NCI-H69 (cell line): ENCODE measurements at regions not wholly inside any gene's neighbourhood (a gene's known extent, or its start where the extent isn't known, plus 50 kb on each side); places are given as distances from the start of the nearest gene placed in this dataset.

ENCODE experiments used
- DNase-seq: peaks from one replicate; lab custom pipeline; 2025; lab: John Stamatoyannopoulos, UW

GRCh38 chr10:25661632-25662031 is 272.4 kb upstream of the MYO3A start:
- DNase-seq = peak; percentile 18

DNA sequence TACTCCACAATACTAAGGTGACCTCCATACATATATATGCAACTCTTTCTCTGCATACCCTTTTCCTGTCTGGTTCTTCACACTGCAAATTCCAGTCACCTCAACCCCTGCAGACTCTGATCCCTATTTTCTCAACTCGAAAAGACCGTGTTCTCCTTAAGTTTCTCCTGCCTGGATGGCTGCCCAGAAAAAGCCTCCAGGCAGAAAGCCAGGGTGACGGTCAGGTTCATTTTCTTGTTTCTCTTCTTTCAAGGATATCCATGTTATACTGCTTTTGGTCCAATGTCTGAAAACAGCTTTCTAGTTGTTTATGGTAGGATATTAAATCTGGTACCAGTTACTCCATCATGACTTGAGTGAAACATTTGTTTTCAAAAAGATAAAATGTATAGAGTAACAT is 267.8 kb upstream of the MYO3A start:
- no peak for DNase-seq

- no peak for DNase-seq
Observed at GRCh38 chr10:25675204-25675603, 258.8 kb upstream of the MYO3A start.

DNA sequence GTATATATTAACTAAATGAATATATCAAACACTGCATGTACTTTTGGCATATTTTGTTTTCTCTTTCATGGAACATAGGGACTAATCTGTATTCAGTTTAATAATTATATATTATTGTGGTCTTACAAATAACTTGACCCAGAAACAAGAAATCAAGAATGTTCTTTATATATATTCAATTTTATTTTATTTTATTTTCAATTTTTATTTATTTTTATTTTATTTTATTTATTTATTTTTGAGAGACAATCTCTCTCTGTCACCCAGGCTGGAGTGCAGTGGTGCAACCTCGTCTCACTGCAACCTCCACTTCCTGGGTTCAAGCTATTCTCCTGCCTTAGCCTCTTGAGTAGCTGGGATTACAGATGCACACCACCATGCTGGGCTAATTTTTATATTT is 258.4 kb upstream of the MYO3A start:
- DNase-seq = no peak

DNA sequence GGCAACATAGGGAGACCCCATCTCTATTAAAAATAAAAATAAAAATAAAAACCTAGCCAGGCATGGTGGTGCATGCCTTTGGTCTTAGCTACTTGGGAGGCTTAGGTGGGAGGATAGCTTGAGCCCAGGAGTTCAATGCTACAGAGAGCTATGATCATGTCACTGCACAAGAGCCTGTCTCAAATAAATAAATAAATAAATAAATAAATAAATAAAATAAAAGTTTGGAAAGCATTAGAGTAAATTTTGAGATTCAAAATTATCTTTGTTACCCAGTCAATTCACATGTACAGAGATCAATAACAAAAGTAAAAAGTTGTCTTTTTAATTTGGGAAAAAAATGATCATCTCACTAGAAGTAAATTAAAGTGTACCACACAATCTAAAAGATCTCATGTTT is 255.8 kb upstream of the MYO3A start:
- DNase-seq = no peak

- DNase-seq = peak; percentile 63
Observed at GRCh38 chr10:25678666-25679065, 255.4 kb upstream of the MYO3A start.

DNA sequence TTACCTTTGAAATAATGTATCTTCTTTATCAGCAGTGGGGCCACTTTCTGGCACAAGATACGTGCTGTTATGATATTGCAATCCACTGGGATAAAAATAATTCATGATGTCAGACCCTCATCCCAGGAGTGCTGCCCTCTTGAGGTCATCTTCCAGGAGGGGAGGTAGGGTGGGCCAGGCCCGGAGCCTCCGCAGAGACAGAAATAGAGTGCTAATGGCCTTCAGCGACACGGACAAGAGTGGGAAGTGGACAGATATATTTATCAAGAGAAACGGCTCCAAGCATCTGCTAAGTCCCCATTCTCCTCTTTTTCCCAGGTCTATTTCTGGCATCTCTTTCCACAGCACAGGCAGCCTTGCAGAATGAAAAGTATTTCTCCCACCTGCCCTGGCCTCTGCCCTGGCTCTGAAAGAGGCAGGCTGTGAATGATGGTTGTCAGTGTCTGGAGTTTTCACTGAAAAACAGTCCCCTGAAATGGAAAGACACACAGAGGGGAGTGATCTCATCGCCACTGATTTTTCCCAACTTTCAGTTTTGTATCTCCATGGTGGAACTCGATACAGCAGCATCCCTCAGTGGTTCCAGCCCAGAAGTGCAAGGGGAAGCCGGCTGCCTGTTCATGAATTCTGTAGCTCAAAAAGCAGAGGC is 251.7 kb upstream of the MYO3A start:
- DNase-seq = peak; percentile 69

DNA sequence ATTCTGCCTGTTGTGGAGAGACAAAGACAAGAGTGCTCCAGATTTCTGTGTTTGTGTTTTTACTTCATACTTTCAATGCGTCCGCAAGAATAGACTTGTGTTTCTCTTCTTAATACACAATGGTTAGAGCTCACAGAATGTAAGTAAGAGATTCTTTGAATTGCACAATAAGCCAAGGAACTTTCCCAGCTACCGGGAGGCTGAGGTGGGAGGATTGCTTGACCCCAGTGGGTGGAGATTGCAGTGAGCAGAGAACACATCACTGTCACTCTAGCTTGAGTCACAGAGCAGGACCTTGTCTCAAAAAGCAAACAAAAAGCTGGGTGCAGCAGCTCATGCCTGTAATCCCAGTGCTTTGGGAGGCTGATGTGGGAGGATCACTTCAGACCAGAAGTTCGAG is 250.7 kb upstream of the MYO3A start:
- DNase-seq = no peak

GRCh38 chr10:25687521-25687920 is 246.5 kb upstream of the MYO3A start:
- no peak for DNase-seq

DNA sequence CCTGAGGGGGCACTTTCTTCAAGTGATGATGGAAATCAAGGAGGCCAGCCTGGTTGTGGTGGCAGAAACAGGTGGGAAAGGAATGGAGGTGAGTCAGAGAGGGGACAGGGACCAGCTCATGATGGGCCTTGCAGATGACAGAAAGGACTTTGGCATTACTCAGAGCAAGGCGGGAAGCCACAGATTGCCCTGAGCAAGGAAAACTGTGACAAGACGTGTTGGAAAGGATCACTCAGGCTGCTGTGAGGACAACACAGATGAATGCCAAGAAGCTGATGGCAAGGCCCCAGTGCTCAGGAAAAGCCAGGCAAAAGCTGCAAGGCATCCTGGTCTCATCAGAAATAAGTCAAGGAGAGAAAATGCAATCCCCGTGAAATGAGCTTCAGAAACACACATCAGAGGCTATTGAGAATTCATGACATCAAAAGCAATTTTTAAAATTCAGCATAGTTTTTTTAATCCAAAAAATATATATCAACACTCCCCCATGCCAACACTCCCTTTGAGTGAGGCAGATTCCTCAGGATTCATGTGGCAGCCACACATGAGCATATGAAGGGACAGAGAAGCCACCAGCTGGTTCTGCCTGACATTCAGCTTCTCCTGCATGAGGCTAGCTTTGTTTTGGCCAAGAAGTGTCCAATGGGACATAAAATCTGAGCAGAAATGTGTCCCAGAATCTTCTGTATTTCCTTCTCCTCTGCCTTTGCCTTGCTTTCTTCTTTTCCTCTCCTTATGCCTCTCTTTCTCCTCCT is 244.5 kb upstream of the MYO3A start:
- no peak for DNase-seq

DNA sequence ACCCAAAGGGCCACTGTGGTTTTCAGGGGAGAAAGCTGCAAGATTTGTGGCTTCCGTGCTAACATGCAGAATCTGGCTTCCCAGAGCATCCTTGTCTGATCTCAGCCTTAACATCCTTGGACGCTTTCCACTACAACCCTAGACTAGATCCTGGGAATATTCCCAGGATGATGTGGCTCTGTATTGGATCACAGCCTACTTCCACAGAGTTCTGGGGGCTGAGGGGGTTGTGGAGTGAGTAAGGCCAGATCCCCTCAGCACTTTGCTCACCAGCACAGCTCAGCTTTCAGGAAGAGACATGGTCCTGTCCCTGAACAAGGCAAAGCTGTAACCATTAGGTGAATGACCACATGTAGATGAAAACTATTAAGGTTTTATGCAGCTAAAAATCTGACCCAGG is 241.3 kb upstream of the MYO3A start:
- DNase-seq = no peak

GRCh38 chr10:25694206-25694933 is 239.7 kb upstream of the MYO3A start:
- no peak for DNase-seq

GRCh38 chr10:25694971-25695370 is 239.1 kb upstream of the MYO3A start:
- no peak for DNase-seq

DNA sequence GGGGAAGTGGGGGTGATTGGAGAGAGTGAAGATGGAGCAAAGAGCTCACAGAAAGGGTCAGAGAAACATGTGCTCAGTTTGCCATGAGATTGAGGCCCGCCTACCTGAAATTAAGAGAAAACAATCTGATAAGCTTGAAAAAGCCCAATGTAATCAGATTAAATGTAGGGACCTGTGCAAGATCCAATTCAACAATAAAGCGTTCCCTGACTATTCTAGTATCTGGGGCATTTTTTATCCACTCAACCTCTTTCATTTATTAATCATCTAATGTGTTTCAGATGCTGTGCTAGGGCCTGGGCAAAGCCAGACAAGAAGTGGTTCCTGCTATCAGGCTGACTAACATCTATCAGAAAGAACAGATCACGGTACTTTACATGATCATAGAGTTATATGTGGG is 238.4 kb upstream of the MYO3A start:
- DNase-seq = no peak

DNA sequence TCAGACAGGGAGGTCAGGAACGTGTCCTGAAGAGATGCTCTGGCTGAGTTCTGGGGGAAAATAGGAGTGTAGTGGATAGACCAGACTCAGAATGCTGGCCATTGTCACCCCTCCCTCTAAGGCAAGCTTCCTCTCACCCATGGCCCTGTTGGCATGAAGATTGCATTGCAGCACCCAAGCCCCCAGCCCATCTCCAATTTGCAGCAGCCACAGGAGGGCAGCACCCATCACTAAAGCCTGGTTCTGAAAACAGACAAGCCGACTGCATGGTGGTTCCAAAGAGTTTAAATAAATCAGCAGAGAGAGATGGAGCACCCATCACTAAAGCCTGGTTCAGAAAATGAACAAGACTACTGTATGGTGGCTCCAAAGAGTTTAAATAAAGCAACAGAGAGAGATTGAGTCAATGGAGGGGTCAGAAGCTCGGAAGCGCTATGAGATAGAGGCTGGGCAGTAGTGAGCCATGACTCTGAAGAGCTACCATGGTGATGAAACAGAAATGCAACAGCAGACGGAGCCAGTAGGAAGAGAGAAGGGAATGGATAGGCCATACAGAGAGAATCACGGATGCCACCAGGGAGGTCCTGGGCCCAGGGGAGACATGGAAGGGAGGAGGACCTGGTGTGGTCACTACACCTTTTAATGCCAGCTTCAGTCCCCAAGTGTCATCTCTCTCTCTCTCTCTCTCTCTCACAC is 237.9 kb upstream of the MYO3A start:
- DNase-seq = no peak

DNA sequence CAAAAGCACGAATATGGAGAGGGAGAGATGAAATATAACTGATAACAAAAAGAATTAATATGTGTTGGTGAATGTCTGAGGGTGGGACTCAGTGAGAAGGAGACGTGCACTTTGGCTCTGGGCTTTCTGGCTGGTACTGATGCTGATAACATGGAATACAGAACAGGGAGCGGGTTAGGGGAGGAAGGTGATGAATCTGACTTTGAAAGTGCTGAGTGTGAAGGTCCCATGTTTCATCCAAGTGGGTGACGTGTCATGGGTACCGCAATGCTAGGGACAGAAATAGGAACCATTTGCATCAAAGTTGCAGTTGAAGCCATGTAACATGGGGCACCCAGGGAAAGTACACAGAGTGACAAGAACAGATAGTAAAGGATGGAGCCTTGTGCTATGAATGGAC is 236.6 kb upstream of the MYO3A start:
- no peak for DNase-seq

DNA sequence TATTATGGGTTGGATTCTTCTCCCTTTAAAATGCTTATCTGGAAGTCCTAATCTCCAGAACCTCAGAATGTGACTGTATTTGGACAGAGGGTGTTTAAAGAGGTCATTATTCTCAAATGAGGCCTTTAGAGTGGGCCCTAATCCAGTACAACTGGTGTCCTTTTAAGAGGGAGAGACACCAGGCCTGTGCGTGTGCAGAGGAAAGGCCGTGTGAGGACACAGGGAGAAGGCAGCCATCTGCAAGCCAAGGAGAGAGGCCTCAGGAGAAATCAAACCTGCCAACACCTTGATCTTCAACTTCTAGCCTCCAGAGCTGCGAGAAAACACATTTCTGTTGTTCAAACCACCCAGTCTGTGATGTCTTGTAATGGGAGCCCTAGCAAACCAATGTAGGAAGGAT is 235.4 kb upstream of the MYO3A start:
- no peak for DNase-seq

GRCh38 chr10:25699631-25700030 is 234.4 kb upstream of the MYO3A start:
- no peak for DNase-seq

DNA sequence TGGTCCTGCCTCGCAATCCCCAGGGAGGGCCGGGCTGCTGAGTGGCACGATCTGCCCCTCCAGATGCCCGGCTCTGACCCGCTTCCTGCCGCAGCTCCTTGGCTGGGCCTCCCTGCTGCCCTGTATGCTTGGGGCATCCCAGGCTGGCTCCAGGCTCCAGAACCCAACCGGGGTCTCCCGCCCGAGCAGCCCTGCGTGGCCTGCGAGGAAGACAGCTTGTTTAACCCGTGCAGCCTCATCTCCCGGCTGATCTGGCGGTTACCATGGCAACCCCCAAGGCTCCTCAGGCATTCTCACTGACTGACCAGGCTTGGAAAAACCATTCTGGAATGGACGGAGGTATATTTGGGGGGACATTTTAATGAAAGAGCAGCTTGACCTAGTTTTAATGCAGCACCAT is 232.4 kb upstream of the MYO3A start:
- no peak for DNase-seq

- DNase-seq = no peak
Observed at GRCh38 chr10:25704622-25705021, 229.4 kb upstream of the MYO3A start.

DNA sequence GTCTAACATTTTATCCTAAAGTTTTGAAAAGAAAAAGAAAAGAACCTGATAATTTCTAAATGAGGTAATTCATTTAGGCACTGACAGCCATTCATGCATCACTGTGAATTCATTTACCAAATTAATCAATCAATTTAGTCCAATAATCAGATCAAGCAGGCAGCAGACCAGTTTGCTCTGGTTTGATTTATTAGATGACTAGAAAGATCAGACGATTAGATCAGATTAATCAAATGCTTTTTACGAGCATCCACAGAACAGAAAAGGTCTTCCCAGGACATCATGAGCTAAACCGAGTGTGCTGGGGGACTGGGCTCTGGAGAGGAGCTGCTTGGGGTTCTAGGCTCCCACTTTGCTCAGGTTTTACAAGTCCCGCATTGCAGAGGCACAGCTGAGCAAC is 226.5 kb upstream of the MYO3A start:
- no peak for DNase-seq

DNA sequence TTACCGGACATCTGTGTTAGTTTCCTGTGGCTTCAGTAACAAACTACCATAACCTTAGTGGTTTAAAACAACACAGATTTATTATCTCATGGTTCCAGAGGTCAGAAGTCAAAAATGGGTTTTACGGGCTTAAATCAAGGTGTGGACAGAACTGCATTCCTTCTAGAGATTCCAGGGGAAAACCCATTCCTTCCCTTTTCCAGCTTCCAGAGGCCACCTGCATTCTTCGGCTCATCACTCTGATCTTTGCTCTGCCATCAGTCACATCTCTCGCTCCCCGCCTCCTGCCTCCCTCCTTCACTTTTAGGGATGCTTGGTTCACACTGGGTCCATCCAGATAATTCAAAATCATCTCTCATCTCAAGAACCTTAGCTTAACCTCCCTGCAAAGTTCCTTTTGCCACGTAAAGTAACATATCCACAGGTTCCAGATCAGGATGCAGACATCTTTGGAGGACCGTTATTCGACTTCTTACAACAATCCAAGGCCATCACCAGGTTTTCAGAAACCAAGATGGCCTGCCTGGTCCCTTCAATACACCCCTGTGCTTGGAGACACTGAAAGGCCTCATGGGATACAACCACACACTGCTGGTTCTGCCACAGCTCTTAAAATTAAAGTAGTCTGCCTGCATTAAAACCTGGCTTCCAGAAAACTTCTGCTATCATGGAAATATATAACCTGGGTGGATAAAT is 225.9 kb upstream of the MYO3A start:
- no peak for DNase-seq
